Mammary epithelial cell (primary cell): ENCODE measurements at regions not wholly inside any gene's neighbourhood (a gene's known extent, or its start where the extent isn't known, plus 50 kb on each side); places are given as distances from the start of the nearest gene placed in this dataset.

Experiments used
- CTCF ChIP-seq, 2 donors: IDR thresholded peaks in 1 of 2; conservative IDR thresholded peaks in 1 of 2; 2 replicates each; pipeline ENCODE4 v1.5.1; 2011 to 2012; ENCODE audit warnings: inconsistent platforms in 2 of 2, low read length in 2 of 2, mild to moderate bottlenecking in 2 of 2, control low read depth in 1 of 2, low read depth in 1 of 2; ENCODE audit not compliant: insufficient read depth in 1 of 2; ENCODE audit errors: extremely low read depth in 1 of 2
- EZH2 ChIP-seq: IDR thresholded peaks from 2 replicates; pipeline ENCODE4 v1.6.1; 2012; ENCODE audit warnings: low read length, inconsistent platforms, borderline replicate concordance

DNA sequence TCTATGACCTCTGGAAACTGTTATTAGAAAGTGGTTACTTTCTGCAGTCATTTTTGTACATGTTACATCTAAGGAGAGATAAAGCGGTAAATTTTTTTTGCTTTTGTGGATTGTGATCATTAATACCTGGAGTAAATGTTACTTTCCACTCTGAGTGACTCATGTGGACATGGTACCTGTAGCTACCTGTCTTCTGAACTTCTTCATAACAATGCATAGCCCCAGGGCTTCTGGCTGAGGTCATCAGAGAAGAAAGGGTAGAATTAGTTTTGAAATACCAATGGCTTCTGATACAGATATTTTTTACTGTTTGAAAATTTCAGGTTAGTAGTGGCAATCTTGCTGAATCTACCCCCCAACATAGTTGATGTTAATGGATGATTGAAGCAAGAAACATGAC, 489.3 kb downstream of the RWDD3 start:
- no peak for TF ChIP-seq CTCF (conservative IDR thresholded peaks at IDR 0.05 in 1 of 2, IDR thresholded peaks at IDR 0.05 in 1 of 2; ENCODE audit: extremely low read depth in 1 of 2, insufficient read depth in 1 of 2, low read depth in 1 of 2, low read length in 2 of 2)
- TF ChIP-seq EZH2, result no peak
